GM10266 (cell line): ENCODE measurements at regions not wholly inside any gene's neighbourhood (a gene's known extent, or its start where the extent isn't known, plus 50 kb on each side); places are given as distances from the start of the nearest gene placed in this dataset.
A peak's percentile ranks its signal among the peaks of the same experiment; 100 is the strongest.
"Not testable (repeated sequence)": the region's sequence is repeated elsewhere in the genome, so short reads cannot be mapped to it uniquely, and the experiment has no call there.

Source experiments
- DNase-seq: peaks from one replicate; pipeline ENCODE4 v3.0.0; 2012; ENCODE audit errors: extremely low spot score
- TF ChIP-seq, protein P1 (sequence below): IDR thresholded peaks from 2 replicates; pipeline ENCODE4 v1.5.1; 2012; ENCODE audit warnings: mild to moderate bottlenecking, low read depth; ENCODE audit not compliant: control insufficient read depth, insufficient read depth; ENCODE audit errors: missing control alignments

DNA sequence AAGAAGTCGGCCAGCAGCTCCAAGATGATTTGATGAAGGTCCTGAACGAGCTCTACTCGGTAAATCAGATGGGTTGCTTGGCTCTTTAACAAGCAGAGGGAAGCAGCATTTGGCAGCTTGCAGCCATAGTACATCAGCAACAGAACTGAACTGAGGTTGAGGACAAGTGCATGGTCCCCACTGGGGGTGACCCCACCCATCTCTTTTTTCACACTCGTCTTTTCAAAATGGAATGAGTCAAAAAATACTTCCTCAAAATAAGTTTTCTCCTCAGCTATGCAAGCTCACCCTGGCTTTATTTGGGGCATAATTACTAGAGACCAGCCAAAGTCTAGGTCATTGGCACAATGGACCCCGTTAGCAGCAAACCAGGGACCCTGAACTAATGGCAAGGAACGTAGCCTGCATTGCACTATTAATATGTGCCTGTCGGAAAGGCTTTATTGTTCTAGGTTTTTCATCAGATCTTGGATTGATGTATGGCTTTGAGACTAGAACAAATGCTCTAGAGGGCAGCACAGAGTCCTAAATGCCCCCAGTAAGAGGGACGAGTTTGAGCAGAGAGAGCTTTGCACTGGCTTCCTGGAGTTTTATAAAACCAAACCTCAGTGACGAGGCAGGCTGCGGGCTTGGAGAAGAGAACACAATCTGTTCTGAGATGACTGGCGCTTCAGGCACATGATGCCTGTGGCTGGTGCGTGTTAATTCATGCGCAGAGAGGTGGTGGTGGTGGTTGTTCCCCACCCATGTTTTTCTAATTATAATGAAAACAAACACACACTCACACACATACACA is 74.2 kb upstream of the FAM72C start:
- TF ChIP-seq, protein P1, sequence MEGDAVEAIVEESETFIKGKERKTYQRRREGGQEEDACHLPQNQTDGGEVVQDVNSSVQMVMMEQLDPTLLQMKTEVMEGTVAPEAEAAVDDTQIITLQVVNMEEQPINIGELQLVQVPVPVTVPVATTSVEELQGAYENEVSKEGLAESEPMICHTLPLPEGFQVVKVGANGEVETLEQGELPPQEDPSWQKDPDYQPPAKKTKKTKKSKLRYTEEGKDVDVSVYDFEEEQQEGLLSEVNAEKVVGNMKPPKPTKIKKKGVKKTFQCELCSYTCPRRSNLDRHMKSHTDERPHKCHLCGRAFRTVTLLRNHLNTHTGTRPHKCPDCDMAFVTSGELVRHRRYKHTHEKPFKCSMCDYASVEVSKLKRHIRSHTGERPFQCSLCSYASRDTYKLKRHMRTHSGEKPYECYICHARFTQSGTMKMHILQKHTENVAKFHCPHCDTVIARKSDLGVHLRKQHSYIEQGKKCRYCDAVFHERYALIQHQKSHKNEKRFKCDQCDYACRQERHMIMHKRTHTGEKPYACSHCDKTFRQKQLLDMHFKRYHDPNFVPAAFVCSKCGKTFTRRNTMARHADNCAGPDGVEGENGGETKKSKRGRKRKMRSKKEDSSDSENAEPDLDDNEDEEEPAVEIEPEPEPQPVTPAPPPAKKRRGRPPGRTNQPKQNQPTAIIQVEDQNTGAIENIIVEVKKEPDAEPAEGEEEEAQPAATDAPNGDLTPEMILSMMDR, result peak; percentile 7
- DNase-seq, result not testable (repeated sequence)

DNA sequence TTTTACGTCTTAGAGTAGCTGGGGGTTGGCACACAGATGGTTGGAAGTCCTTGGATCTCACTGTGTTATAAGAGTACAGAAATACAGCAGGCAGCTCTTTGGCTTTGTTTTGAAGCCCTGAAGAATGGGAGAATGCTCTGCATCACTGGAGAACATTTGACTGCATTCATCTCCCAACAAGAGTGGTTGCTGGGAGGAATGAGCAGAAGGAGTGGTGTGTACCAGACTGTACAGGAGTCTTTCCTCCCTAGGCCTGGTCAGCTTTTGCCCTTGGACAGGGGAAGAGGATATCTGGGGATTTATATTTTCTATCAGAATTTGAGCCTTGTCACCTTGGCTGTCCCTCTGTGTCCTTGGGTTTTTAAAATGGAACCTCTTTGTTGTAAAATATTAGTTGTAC is 70.5 kb upstream of the FAM72C start:
- DNase-seq, result not testable (repeated sequence)

DNA sequence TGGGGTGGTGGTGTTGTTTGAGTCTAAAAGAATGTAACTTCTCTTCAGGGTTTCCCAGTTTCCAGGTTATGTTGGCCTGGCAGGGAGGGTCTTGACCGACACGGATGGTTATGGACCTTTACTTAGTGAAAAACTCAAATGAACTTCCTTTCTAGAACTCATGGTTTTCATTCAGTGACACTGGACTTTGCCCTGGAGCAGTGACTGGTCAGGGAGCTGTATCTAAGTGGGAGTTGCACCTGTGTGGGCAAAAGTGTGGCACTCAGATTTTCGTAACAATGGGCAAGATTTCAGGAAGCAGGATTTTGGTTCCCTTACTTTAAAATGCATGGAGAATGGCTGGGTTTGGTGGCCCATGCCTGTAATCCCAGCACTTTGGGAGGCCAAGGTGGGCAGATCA is 68.5 kb upstream of the FAM72C start:
- not testable (repeated sequence) for DNase-seq

DNA sequence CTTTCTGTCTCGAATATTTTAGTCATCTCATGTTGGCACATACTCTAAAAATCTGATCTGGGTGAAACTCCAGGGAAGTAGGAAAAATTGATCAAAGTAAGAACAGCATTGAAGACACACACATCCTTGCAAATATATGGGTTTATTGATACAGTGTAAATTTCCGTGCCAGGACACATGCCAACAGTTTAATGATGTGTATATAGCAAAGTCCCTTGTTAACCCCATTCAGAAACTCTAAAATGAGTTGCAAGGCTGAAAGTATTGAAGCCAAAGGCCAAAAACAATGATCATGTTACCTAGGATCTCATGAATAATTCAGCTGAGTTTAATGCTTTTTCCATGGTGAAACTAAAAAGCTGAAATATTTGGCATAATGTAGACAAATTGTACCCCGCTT is 62.3 kb upstream of the FAM72C start:
- not testable (repeated sequence) for DNase-seq

DNA sequence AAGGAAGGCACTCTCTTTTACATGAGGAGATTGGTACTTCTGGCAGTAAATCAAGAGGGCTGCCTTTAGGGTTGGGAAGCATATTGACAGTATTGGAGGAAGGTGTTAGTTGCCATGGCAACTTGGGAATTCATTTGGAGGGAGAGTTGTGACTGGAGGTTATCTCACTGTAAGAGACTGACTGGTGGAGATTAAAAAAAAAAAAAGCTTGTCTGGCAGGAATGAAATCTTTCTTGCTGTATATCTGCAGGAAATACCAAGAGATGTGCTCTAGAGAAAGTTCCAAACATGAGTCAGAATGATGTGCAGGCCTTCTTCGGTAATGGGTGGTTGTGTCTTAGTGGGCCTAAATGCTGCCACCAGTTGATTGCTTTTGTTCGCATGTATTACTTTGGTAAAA is 59.8 kb upstream of the FAM72C start:
- DNase-seq, result not testable (repeated sequence)

DNA sequence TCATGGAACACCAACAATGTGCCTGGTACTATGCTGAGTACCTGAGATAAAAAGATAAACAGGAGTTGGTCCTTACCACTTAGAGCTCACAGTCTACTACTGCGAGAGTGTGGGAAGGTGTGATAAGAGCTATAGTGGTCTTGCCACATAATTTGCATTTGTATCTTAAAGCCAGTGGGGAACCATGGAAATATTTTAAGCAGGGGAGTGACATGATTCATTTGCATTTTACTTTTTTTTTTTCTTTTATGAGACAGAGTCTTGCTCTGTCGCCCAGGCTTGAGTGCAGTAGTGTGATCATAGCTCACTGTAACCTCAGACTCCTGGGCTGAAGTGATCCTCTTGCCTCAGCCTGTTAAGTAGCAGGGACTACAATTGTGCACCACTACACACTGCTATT is 54.2 kb upstream of the FAM72C start:
- DNase-seq, result not testable (repeated sequence)

DNA sequence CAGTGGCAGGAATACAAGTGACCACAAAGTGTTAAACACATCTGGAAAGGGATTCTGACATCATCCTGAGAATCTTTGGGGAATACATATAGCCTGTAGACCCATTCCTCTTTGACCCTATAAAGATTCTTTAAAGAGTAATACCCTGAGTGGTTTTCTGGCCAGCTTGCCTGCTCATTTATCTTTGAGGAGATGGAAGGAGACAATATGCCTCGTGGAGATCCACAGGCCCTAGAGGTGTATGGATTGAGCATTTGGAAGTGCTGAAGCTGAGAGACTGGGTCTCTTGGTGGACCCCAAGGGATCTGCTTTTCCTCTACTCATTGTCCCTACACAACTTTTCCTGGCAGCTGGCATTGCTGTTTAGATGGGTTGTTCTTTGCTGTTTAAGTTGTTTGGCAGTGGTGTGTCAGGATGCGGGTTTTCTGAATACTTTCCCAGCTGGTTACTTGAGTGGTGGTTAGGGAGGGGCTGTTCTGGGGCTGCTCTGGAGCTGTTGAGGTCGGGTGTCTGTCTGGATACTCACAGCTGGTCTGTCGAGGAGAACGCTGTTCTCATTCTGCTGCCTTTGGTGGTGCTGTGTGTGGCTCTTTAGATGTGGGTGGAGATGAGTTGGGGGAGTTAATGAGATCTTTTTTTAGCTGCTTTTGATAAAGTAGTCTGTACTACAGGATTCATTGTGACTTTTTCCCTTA is 50.1 kb upstream of the FAM72C start:
- not testable (repeated sequence) for DNase-seq
